HG03108 (cell line): ENCODE measurements at regions not wholly inside any gene's neighbourhood (a gene's known extent, or its start where the extent isn't known, plus 50 kb on each side); places are given as distances from the start of the nearest gene placed in this dataset.

Experiments used
- ATAC-seq: cut with Tn5 transposase; IDR thresholded peaks from one replicate; pipeline ENCODE4 v1.9.1; 2021; ENCODE audit warnings: moderate library complexity; ENCODE audit not compliant: unreplicated experiment

DNA sequence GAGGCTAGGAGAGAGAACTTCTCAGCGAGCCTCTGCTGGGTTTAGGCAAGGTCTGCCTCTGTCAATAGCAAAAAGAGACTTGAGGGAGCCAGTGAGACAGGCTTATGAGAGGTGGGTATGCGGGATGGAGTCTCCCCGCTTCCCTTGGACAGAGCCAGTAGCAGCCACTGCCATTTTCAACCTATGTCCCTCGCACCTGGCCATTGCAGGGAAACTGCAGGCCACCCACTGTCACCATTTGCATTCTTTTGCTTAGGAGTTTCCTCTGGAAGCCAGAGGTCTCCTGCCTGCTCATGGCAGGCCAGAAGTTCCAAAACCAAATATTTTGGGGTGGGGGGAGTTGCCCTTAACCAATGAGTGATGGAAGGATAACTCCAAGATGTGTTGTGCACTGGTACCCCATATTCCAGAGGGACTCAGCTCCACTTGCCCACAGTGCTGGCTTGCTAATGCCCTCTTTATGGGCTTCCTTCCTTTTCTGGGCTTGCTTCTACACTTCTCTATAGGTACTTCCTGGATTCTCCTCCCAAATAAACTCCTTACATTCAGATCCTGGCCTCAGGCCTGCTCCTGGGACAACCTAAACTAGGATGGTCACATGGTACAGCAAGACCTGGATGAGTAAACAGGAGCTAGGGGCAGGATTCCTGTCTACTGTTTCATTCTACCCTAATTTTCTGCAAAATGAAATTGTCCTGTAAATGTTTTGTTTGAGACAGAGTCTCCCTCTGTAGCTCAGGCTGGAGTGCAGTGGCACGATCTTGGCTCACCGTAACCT, 108.9 kb upstream of the PROK2 start:
- ATAC-seq, result no peak

DNA sequence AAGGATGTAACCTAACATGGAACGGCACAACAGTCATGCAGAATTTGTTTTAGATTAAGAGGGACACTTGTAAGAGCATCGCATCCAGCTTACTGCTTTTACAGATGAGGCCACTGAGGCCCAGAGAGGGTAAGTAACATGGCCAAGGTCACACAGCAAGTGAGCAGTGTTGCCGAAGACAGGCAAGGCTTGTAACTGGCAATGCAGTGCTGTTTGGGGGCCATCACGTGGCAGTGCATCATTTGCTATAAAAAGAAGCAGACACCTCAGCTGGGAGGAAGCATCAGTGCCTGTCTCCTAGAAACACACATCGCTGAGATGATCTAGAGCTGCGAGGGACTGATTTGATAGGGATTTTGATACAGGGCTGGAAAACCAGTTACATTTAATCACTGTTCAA, 108.2 kb upstream of the PROK2 start:
- ATAC-seq, result no peak

DNA sequence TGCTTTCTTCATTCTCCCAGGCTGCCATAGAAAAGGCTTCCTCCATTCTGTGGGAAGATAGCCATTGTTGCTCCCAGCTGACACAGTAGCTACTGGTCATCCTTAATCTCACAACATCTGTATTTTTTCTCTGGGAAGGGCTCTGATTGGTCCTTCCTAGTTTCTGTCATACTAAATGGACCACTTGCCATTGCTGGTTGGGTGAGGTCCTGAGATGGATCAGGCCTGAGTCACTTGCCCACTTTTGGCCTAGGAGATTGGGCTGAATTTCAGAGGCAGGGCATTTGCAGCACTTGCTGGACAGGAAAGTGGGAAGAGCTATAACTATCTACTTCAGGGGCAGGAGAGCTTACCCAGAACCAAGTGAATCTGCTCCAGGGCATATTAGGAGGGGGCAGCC, 106.5 kb upstream of the PROK2 start:
- ATAC-seq, result no peak

GRCh38 chr3:71890356-71890931, 105.5 kb upstream of the PROK2 start:
- ATAC-seq, result no peak

DNA sequence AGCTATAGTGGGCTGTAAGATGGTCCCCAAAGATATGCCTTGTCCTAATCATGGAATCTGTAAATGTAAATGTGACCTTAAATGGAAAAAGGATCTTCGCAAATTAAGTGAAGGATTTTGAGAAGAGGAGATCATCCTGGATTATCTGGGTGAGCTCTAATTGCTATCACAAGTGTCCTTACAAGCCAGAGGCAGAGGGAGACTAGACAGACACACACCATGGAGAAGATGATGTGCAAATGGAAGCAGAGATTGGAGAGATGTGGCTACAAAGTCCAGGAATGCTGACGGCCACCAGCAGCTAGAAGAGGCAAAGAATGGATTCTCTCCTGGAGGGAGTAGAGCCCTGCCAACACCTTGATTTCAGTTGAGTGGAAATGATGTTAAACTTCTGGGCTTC, 102.3 kb upstream of the PROK2 start:
- ATAC-seq, result no peak

GRCh38 chr3:71885006-71885405, 100.1 kb upstream of the PROK2 start:
- no peak for ATAC-seq

DNA sequence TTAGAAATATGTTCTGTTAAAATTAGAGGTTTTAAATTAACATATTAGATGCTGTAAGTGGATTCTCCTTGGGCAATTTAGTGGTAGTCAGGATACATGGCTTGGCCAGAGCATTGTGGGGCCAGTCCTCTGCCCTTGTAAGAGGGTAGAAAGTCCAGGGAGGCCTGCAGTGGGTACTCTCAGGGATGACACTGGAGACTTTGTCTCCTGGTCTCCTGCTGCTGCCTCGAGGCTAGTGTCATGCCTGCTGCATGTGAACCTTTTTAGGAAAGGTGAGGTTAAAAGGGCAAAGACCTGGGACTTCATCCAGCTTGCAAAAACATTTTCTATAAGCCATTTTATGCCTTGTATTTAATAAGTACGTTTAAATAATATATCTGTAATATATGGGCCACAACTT, 96.8 kb upstream of the PROK2 start:
- ATAC-seq, result no peak

DNA sequence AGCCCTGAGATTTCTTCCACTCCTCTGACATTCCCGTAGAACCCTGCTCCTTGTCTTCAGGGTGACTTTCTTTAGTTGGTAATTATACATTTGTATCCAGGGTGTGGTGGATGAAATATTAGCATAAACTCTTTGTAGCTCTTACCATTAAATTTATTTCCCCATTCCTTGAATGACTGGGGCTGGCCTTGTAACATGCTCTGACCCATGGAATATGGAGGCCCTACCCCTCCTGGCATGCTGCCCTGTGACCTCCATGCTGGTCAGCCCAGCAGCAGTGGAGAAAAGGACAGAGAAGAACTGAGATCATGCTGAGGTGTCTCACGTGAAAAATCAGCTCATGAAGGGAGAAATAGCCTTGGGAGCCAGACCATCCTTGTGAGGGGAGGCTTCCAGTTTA, 96.1 kb upstream of the PROK2 start:
- ATAC-seq, result no peak

GRCh38 chr3:71879089-71879488, 94.1 kb upstream of the PROK2 start:
- ATAC-seq, result no peak

GRCh38 chr3:71876135-71877105, 91.5 kb upstream of the PROK2 start:
- no peak for ATAC-seq

- ATAC-seq, result peak; percentile 89
Measured at GRCh38 chr3:71875461-71875947, 90.6 kb upstream of the PROK2 start.

- ATAC-seq, result no peak
Measured at GRCh38 chr3:71874618-71875017, 89.7 kb upstream of the PROK2 start.

- no peak for ATAC-seq
Measured at GRCh38 chr3:71873093-71873611, 88.2 kb upstream of the PROK2 start.

DNA sequence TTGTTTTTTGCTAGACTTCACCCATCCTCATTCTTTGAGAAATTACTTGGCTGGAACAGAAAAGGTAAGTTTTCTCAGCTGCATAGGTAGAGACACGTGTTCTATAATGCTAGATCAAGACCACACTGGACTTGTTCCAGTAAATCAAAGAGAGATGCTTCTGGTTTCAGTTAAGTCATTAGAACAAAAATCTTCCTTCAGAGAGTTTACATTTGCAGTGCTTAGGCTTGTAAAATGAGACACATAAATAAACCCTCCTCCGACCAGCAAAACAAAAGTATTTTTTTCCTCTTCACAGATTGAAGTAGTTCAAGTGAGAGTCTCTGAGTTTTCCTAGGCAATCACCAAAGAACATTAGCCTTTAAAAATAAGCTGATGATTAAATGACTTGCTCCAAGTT, 87.3 kb upstream of the PROK2 start:
- no peak for ATAC-seq

DNA sequence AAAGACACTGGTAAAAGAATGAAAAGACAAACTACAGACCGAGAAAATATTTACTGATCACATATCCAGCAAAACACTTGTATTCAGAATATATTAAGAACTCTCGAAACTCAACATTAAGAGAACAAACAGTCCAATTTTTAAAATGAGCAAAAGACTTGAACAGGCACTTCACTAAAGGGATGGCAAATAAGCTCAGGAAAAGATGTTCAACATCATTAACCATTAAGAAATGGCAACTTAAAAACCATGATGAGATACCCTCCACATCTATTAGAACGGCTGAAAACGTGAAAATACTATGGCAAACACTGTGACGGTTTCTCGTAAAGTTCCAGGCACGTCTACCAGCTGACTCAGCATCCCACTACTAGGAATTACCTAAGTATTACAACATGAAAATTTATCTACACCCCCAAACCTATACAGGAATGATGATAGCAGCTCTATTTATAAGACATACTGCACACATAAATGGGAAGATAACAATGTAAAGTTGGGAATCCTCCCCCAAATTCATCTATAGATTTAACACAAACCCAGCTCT, 86.1 kb upstream of the PROK2 start:
- ATAC-seq, result no peak

- no peak for ATAC-seq
Measured at GRCh38 chr3:71868876-71869275, 83.9 kb upstream of the PROK2 start.

- no peak for ATAC-seq
Measured at GRCh38 chr3:71865727-71866126, 80.8 kb upstream of the PROK2 start.

GRCh38 chr3:71863563-71864190, 78.7 kb upstream of the PROK2 start:
- no peak for ATAC-seq

GRCh38 chr3:71862371-71863140, 77.6 kb upstream of the PROK2 start:
- no peak for ATAC-seq

- ATAC-seq, result no peak
Measured at GRCh38 chr3:71859123-71859519, 74.2 kb upstream of the PROK2 start.
